ENCODE measurements at regions not wholly inside any gene's neighbourhood (a gene's known extent, or its start where the extent isn't known, plus 50 kb on each side); places are given as distances from the start of the nearest gene placed in this dataset.

DNA sequence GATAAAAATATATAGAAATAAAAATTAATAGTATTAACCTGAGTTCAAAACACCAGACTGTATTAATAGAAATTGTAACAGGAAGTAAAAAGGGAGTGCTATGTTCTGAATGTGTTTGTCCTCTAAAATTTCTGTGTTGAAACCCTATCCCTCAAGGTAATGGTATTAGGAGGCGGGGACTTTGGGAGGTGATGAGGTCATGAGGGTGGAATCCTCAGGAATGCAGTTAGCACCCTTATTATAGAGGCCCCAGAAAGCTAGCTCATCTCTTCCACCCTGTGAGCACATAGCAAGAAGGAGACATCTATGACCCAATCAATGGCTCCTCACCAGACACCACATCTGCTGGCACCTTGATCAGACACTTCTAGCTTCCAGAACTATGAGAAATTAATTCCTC is 124.5 kb downstream of the CMPK2 start:
- no peak for ATAC-seq
- no peak for DNase-seq (ENCODE audit: low spot score)
- WGBS (ENCODE audit: low lambda C conversion rate): 0% methylated on average over 1 of the region's 1 CpG
- intact Hi-C loops (cut with micrococcal nuclease; ENCODE audit: unreplicated experiment): no loop called here
- no peak for FAIRE-seq
- Histone ChIP-seq H3K79me2 (ENCODE audit: insufficient read depth, low read length) (no peaks in the 10 kb centered on the region), H3K27me3 (ENCODE audit: control insufficient read depth in 1 of 2, insufficient read depth in 2 of 2, low read length in 2 of 2) (no peaks in the 10 kb centered on the region), H3K9ac (ENCODE audit: insufficient read depth, low read depth, low read length) (no peak overlapping the region), H3K9me3 (ENCODE audit: low read length) (no peaks in the 10 kb centered on the region), H3K4me1 (ENCODE audit: insufficient read depth, low read length) (no peaks in the 10 kb centered on the region), H3K36me3 (replicated peaks in 1 of 2; ENCODE audit: control insufficient read depth in 1 of 2, insufficient read depth in 2 of 2, low read length in 2 of 2) (no peaks in the 10 kb centered on the region), H4K20me1 (ENCODE audit: insufficient read depth, low read length) (no peaks in the 10 kb centered on the region), H3K27ac (ENCODE audit: extremely low read length, insufficient read depth, low read length) (no peak overlapping the region), H3K4me2 (ENCODE audit: low read depth, low read length) (no peak overlapping the region), H3K4me3 (replicated peaks in 1 of 3; ENCODE audit: insufficient read depth in 1 of 3, low read depth in 2 of 3, low read length in 3 of 3) (no peak overlapping the region), H2AFZ (ENCODE audit: low read length) (no peak overlapping the region)
- no TSS peak for BruUV-seq (replicated peaks)
- ChIA-PET CTCF (ENCODE audit: low intra/inter-chr PET ratio, low total read pairs) (no interaction called here), POLR2A (no interaction called here)
- in situ Hi-C loops (cut with HindIII; ENCODE audit: extremely low pct_ligation_motif_present, low pct_unique_long_range_greater_than_20kb): no loop called here
- TF ChIP-seq, protein P1, sequence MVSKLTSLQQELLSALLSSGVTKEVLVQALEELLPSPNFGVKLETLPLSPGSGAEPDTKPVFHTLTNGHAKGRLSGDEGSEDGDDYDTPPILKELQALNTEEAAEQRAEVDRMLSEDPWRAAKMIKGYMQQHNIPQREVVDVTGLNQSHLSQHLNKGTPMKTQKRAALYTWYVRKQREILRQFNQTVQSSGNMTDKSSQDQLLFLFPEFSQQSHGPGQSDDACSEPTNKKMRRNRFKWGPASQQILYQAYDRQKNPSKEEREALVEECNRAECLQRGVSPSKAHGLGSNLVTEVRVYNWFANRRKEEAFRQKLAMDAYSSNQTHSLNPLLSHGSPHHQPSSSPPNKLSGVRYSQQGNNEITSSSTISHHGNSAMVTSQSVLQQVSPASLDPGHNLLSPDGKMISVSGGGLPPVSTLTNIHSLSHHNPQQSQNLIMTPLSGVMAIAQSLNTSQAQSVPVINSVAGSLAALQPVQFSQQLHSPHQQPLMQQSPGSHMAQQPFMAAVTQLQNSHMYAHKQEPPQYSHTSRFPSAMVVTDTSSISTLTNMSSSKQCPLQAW (CRISPR knock-in tag; IDR thresholded peaks at IDR 0.05): no peak
- TF ChIP-seq DR1 (CRISPR knock-in tag; IDR thresholded peaks at IDR 0.05): no peak
- TF ChIP-seq TARDBP (CRISPR knock-in tag; IDR thresholded peaks at IDR 0.05): no peak
- TF ChIP-seq, protein P2, sequence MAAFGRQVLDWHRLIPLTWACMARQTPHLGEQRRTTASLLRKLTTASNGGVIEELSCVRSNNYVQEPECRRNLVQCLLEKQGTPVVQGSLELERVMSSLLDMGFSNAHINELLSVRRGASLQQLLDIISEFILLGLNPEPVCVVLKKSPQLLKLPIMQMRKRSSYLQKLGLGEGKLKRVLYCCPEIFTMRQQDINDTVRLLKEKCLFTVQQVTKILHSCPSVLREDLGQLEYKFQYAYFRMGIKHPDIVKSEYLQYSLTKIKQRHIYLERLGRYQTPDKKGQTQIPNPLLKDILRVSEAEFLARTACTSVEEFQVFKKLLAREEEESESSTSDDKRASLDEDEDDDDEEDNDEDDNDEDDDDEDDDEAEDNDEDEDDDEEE (CRISPR knock-in tag; IDR thresholded peaks at IDR 0.05): no peak
- no peak for TF ChIP-seq NR3C1 (CRISPR knock-in tag; IDR thresholded peaks at IDR 0.05)
- no peak for TF ChIP-seq HES4 (CRISPR knock-in tag; IDR thresholded peaks at IDR 0.05; ENCODE audit: borderline replicate concordance)
- TF ChIP-seq AGO2 (optimal IDR thresholded peaks at IDR 0.05; ENCODE audit: low read depth, low read length): no peak

- DNase-seq (ENCODE audit: low spot score): no peak
- no peaks in the 10 kb centered on the region for H3K4me1 ChIP-seq (ENCODE audit: insufficient read depth, low read length)
- no peaks in the 10 kb centered on the region for H3K27me3 ChIP-seq (ENCODE audit: control insufficient read depth in 1 of 2, insufficient read depth in 2 of 2, low read length in 2 of 2)
- no peak overlapping the region for H3K27ac ChIP-seq (ENCODE audit: extremely low read length, insufficient read depth, low read length)
- no peak for TF ChIP-seq TBP (CRISPR knock-in tag; IDR thresholded peaks at IDR 0.05)
- TF ChIP-seq ZNF484 (CRISPR knock-in tag; IDR thresholded peaks at IDR 0.05; ENCODE audit: borderline replicate concordance, low read depth): no peak
- CTCF ChIA-PET (ENCODE audit: low intra/inter-chr PET ratio, low total read pairs): no interaction called here
- H3K4me2 ChIP-seq (ENCODE audit: low read depth, low read length): no peak overlapping the region
- POLR2A ChIA-PET: no interaction called here
- BruUV-seq (replicated peaks): no TSS peak
- in situ Hi-C loops (cut with HindIII; ENCODE audit: extremely low pct_ligation_motif_present, low pct_unique_long_range_greater_than_20kb): no loop called here
- H3K4me3 ChIP-seq (replicated peaks in 1 of 3; ENCODE audit: insufficient read depth in 1 of 3, low read depth in 2 of 3, low read length in 3 of 3): no peak overlapping the region
- ATAC-seq: no peak
- no peak overlapping the region for H3K9ac ChIP-seq (ENCODE audit: insufficient read depth, low read depth, low read length)
- intact Hi-C loops (cut with micrococcal nuclease; ENCODE audit: unreplicated experiment): no loop called here
- WGBS (ENCODE audit: low lambda C conversion rate): 35% methylated on average over 4 of the region's 4 CpGs
- no peaks in the 10 kb centered on the region for H4K20me1 ChIP-seq (ENCODE audit: insufficient read depth, low read length)
- H2AFZ ChIP-seq (ENCODE audit: low read length): no peak overlapping the region
- H3K79me2 ChIP-seq (ENCODE audit: insufficient read depth, low read length): no peaks in the 10 kb centered on the region
- H3K9me3 ChIP-seq (ENCODE audit: low read length): no peaks in the 10 kb centered on the region
- no peaks in the 10 kb centered on the region for H3K36me3 ChIP-seq (replicated peaks in 1 of 2; ENCODE audit: control insufficient read depth in 1 of 2, insufficient read depth in 2 of 2, low read length in 2 of 2)
- no peak for FAIRE-seq
These were observed 121.7 kb downstream of the CMPK2 start for GRCh38 chr2:6744038-6744437.

Data from HepG2 (cell line).